ENCODE measurements at regions not wholly inside any gene's neighbourhood (a gene's known extent, or its start where the extent isn't known, plus 50 kb on each side); places are given as distances from the start of the nearest gene placed in this dataset.

- DNase-seq, result no peak
- TF ChIP-seq, protein P1, sequence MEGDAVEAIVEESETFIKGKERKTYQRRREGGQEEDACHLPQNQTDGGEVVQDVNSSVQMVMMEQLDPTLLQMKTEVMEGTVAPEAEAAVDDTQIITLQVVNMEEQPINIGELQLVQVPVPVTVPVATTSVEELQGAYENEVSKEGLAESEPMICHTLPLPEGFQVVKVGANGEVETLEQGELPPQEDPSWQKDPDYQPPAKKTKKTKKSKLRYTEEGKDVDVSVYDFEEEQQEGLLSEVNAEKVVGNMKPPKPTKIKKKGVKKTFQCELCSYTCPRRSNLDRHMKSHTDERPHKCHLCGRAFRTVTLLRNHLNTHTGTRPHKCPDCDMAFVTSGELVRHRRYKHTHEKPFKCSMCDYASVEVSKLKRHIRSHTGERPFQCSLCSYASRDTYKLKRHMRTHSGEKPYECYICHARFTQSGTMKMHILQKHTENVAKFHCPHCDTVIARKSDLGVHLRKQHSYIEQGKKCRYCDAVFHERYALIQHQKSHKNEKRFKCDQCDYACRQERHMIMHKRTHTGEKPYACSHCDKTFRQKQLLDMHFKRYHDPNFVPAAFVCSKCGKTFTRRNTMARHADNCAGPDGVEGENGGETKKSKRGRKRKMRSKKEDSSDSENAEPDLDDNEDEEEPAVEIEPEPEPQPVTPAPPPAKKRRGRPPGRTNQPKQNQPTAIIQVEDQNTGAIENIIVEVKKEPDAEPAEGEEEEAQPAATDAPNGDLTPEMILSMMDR (IDR thresholded peaks at IDR 0.05), result no peak
- intact Hi-C loops (cut with DNase I), result no loop called here
- H3K36me3 ChIP-seq, result no peaks in the 10 kb centered on the region
- no peaks in the 10 kb centered on the region for H3K9me3 ChIP-seq
- H3K27ac ChIP-seq, result no peak overlapping the region
- no peak overlapping the region for H3K4me3 ChIP-seq
- H3K27me3 ChIP-seq, result no peaks in the 10 kb centered on the region
- no peaks in the 10 kb centered on the region for H3K4me1 ChIP-seq
- H3K9ac ChIP-seq (ENCODE audit: low read depth in 2 of 2, low read length in 2 of 2), result no peak overlapping the region
Observed at GRCh38 chr6:148212366-148212765, 130.3 kb upstream of the SASH1 start.

DNA sequence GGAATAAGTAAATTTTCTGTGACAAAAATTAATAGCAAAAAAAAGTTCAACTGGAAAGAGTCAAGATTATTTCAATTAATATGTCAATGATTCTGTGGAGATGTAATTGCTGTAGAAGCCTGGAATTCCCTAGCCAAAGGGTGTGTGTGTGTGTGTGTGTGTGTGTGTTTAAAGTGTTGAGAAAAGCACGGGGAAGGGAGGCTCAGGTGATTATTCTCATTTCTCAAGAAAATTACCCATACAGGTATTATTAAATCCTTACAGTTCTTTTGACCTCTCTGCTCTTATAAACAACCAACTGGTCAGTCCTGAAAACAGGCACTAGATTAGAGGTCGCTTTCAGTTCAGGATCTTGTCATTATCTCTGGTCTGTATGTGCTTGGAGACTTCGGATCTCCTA is 129.3 kb upstream of the SASH1 start:
- Histone ChIP-seq H3K27me3 (no peaks in the 10 kb centered on the region), H3K36me3 (no peaks in the 10 kb centered on the region), H3K27ac (no peak overlapping the region), H3K4me3 (no peak overlapping the region), H3K4me1 (no peaks in the 10 kb centered on the region), H3K9me3 (no peaks in the 10 kb centered on the region), H3K9ac (ENCODE audit: low read depth in 2 of 2, low read length in 2 of 2) (no peak overlapping the region)
- intact Hi-C loops (cut with DNase I), result no loop called here
- DNase-seq, result no peak
- TF ChIP-seq, protein P1 (IDR thresholded peaks at IDR 0.05), result no peak

DNA sequence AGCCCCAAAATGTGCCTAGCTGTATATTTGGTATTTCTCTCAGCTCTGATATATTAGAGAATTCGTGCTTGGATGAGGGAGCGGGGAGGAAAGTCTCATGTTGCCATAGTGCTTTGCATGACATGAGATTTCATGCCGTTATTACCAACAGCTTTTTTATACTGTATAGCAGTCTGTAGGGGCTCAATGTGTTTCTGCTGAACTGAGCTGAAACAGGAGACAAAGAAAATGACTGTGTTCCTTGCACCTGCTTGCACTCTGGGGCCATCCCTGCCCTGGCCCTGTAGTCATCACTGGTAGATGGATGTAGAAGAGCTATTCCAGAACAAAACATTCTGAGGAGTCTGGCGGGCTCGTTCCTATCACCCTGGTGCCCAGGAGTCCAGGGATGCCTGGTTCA is 128.0 kb upstream of the SASH1 start:
- H3K9me3 ChIP-seq, result no peaks in the 10 kb centered on the region
- H3K4me1 ChIP-seq, result no peaks in the 10 kb centered on the region
- no peak overlapping the region for H3K4me3 ChIP-seq
- intact Hi-C loops (cut with DNase I), result no loop called here
- TF ChIP-seq, protein P1 (IDR thresholded peaks at IDR 0.05), result no peak
- no peaks in the 10 kb centered on the region for H3K36me3 ChIP-seq
- DNase-seq, result no peak
- no peak overlapping the region for H3K27ac ChIP-seq
- H3K27me3 ChIP-seq, result no peaks in the 10 kb centered on the region
- H3K9ac ChIP-seq (ENCODE audit: low read depth in 2 of 2, low read length in 2 of 2), result no peak overlapping the region

DNA sequence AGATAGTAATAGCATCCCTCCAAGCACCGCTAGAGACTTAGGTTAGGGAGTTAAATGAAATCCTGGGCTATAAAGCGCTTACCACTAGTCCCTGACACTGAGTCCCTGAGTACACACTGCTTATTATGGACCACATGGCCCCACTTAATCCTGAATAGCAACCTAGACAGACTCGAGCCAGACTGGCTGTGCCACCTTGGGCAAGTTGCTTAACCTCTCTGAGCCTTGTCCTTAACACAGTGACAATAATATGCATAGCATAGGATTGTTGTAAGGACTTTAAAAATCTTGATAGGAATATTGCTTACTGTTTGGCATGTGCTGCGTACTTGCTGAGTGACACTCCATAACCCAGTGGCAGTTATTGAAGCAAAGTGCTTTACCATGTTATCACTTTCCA is 125.6 kb upstream of the SASH1 start:
- H3K36me3 ChIP-seq, result no peaks in the 10 kb centered on the region
- no peak for DNase-seq
- no peaks in the 10 kb centered on the region for H3K9me3 ChIP-seq
- H3K4me3 ChIP-seq, result no peak overlapping the region
- H3K27me3 ChIP-seq, result no peaks in the 10 kb centered on the region
- no peak overlapping the region for H3K9ac ChIP-seq (ENCODE audit: low read depth in 2 of 2, low read length in 2 of 2)
- TF ChIP-seq, protein P1 (IDR thresholded peaks at IDR 0.05), result no peak
- intact Hi-C loops (cut with DNase I), result no loop called here
- H3K27ac ChIP-seq, result no peak overlapping the region
- no peaks in the 10 kb centered on the region for H3K4me1 ChIP-seq

DNA sequence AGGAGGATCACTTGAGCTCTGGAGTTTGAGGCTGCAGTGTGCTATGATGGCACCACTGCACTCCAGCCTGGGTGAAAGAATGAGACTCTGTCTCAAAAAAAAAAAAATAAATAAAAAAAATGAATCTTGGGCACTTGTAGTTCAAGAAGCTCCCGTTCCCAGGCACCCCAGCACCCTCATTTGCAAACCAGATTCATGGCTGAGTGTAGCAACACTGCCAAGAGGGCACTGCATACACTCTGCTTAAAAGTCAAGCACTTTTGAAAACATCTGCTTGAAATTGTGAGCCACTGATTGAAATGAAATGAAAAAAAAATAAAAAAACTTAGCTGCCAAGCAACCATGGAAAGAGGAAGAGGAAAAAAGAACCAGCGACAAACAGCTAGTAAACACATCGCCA is 124.7 kb upstream of the SASH1 start:
- H3K9me3 ChIP-seq, result no peaks in the 10 kb centered on the region
- no peak overlapping the region for H3K27ac ChIP-seq
- intact Hi-C loops (cut with DNase I), result no loop called here
- no peaks in the 10 kb centered on the region for H3K4me1 ChIP-seq
- no peaks in the 10 kb centered on the region for H3K27me3 ChIP-seq
- H3K36me3 ChIP-seq, result no peaks in the 10 kb centered on the region
- DNase-seq, result no peak
- TF ChIP-seq, protein P1 (IDR thresholded peaks at IDR 0.05), result no peak
- H3K9ac ChIP-seq (ENCODE audit: low read depth in 2 of 2, low read length in 2 of 2), result no peak overlapping the region
- H3K4me3 ChIP-seq, result no peak overlapping the region

Measured in colonic mucosa (tissue), 4 donors.